ENCODE measurements at regions not wholly inside any gene's neighbourhood (a gene's known extent, or its start where the extent isn't known, plus 50 kb on each side); places are given as distances from the start of the nearest gene placed in this dataset.

- TF ChIP-seq CTCF (IDR thresholded peaks at IDR 0.05) (no peak), EZH2 (IDR thresholded peaks at IDR 0.05; ENCODE audit: borderline replicate concordance, insufficient read depth, low read depth, low read length, poor library complexity, severe bottlenecking) (no peak)
Measured at GRCh38 chr6:88266126-88266525, 100.0 kb upstream of the CNR1 start.

Measured in B cell (primary cell).